CD4-positive, alpha-beta T cell (primary cell): ENCODE measurements at regions not wholly inside any gene's neighbourhood (a gene's known extent, or its start where the extent isn't known, plus 50 kb on each side); places are given as distances from the start of the nearest gene placed in this dataset.
A peak's percentile ranks its signal among the peaks of the same experiment; 100 is the strongest.

Source experiments
- ATAC-seq: fragments of 200-7000 bp; cut with Tn5 transposase; one replicate; pipeline ENCODE4 v1.10.0; 2022; ENCODE audit warnings: mild to moderate bottlenecking; ENCODE audit not compliant: poor library complexity
- CTCF ChIA-PET: fragments of 350-600 bp; sonication (Branson Sonifier 250); formaldehyde crosslinking; loops from one replicate; lab custom pipeline; 2021; ENCODE audit warnings: antibody characterized with exemption, inconsistent platforms; lab: Charles Lee
- POLR2A ChIA-PET: fragments of 350-600 bp; sonication (Branson Sonifier 250); formaldehyde crosslinking; loops from one replicate; lab custom pipeline; 2021; ENCODE audit warnings: antibody characterized with exemption, inconsistent platforms; lab: Charles Lee
- DNase-seq, 14 experiments: peaks; one replicate each; pipeline ENCODE4 v3.0.0-alpha.2; 2013 to 2020; ENCODE audit warnings: mixed read lengths in 2 of 14
- H3K27ac ChIP-seq, 2 donors: one replicate each; pipeline versions ENCODE4 v1.5.1 to v1.7.0; 2013; ENCODE audit warnings: low read length in 2 of 2, low read depth in 1 of 2, mild to moderate bottlenecking in 1 of 2
- H3K27me3 ChIP-seq, 2 experiments: 1 replicate in 1 of 2; 2 replicates in 1 of 2; pipeline versions ENCODE4 v1.6.1 to v1.7.0; 2013; ENCODE audit warnings: low read length in 2 of 2, control low read depth in 1 of 2, mild to moderate bottlenecking in 1 of 2, moderate library complexity in 1 of 2; ENCODE audit not compliant: insufficient read depth in 2 of 2, control insufficient read depth in 1 of 2
- H3K36me3 ChIP-seq: one replicate; pipeline ENCODE4 v1.6.1; 2013; ENCODE audit warnings: low read length, control low read depth; ENCODE audit not compliant: insufficient read depth
- H3K4me1 ChIP-seq: one replicate; pipeline ENCODE4 v1.6.1; 2013; ENCODE audit warnings: low read length, control low read depth; ENCODE audit not compliant: insufficient read depth
- H3K4me3 ChIP-seq: one replicate; pipeline ENCODE4 v1.5.1; 2013; ENCODE audit warnings: mild to moderate bottlenecking, low read length, moderate library complexity
- H3K9me3 ChIP-seq, 2 experiments: 1 replicate in 1 of 2; 2 replicates in 1 of 2; pipeline versions ENCODE4 v1.6.1 to v1.7.0; 2013; ENCODE audit warnings: low read length in 2 of 2, mild to moderate bottlenecking in 2 of 2, control low read depth in 1 of 2, moderate library complexity in 1 of 2; ENCODE audit not compliant: control insufficient read depth in 1 of 2, insufficient read depth in 1 of 2
- H3K27ac Mint-ChIP-seq: one replicate; pipeline ENCODE4 v1.8.0; 2020; ENCODE audit warnings: mixed read lengths
- H3K27me3 Mint-ChIP-seq: one replicate; pipeline ENCODE4 v1.8.0; 2021; ENCODE audit warnings: mixed read lengths
- H3K36me3 Mint-ChIP-seq: one replicate; pipeline ENCODE4 v1.8.0; 2021; ENCODE audit warnings: low read depth, mixed read lengths
- H3K4me1 Mint-ChIP-seq: one replicate; pipeline ENCODE4 v1.8.0; 2021; ENCODE audit warnings: low read depth, mixed read lengths
- H3K4me3 Mint-ChIP-seq: one replicate; pipeline ENCODE4 v1.8.0; 2020; ENCODE audit warnings: mild to moderate bottlenecking, mixed read lengths
- H3K9me3 Mint-ChIP-seq: one replicate; pipeline ENCODE4 v1.8.0; 2020; ENCODE audit warnings: mixed read lengths
- intact Hi-C, 2 experiments: fragments of 100-400 bp; cut with DNase I in 1 of 2; cut with micrococcal nuclease in 1 of 2; formaldehyde crosslinking; loops; one replicate each; pipeline versions ENCODE4 v1.15.1 to v1.9.0; 2023 to 2025; cut with DNase I, micrococcal nuclease
- TF ChIP-seq, protein P1 (sequence below): fragments of 200-600 bp; IDR thresholded peaks from one replicate; pipeline ENCODE4 v1.8.0; 2022; ENCODE audit warnings: antibody characterized with exemption, mild to moderate bottlenecking

DNA sequence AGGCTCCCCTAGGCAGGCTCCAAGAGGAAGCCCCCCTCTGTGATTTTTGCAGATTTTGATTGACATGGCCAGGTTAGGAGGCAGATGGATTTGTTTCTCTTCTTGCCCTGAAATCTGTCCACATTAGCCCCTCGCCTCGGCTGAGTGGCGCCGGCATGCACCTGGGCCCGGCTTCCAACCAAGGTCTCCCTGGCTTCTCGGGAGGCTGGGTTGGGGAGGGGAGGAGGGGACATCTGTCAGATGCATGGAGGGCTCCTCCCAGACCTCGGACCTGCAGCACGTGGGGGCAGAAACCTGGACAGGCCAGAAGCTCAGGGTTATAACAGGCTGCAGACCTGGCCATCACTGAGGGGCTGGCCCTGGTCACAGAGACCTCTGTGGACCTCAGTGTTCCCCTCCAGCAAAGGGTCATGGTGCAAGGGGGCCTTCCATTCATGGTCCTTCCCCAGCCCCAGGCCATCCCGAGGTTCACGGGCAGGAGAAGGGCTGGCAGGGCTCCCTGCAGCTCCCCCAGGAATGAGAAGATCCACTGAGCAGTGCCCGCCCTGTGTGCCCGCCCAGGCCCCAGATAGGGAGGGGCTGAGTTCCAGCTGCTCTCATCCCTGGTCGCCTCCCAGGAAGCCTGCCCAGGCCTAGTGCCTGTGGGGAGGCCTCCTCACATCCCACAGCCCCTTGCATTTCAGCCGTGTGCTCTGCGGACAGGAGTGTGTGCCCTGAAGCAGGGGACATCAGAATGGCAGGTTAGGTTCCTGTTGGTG lies 747.8 kb downstream of the BRD1 start:
- Histone ChIP-seq H3K36me3 (no peaks in the 10 kb centered on the region), H3K4me3 (no peak overlapping the region), H3K4me1 (no peaks in the 10 kb centered on the region), H3K27me3 (no peaks in the 10 kb centered on the region), H3K27ac (no peak overlapping the region), H3K9me3 (peaks cover 0 to 12% of the 10 kb centered on the region in 2 experiments)
- ChIA-PET POLR2A (no interaction called here), CTCF (no interaction called here)
- Mint-ChIP-seq H3K27ac (no peak overlapping the region), H3K4me3 (no peak overlapping the region), H3K4me1 (no peaks in the 10 kb centered on the region), H3K27me3 (peaks cover 8% of the 10 kb centered on the region), H3K9me3 (no peaks in the 10 kb centered on the region), H3K36me3 (no peaks in the 10 kb centered on the region)
- TF ChIP-seq, protein P1, sequence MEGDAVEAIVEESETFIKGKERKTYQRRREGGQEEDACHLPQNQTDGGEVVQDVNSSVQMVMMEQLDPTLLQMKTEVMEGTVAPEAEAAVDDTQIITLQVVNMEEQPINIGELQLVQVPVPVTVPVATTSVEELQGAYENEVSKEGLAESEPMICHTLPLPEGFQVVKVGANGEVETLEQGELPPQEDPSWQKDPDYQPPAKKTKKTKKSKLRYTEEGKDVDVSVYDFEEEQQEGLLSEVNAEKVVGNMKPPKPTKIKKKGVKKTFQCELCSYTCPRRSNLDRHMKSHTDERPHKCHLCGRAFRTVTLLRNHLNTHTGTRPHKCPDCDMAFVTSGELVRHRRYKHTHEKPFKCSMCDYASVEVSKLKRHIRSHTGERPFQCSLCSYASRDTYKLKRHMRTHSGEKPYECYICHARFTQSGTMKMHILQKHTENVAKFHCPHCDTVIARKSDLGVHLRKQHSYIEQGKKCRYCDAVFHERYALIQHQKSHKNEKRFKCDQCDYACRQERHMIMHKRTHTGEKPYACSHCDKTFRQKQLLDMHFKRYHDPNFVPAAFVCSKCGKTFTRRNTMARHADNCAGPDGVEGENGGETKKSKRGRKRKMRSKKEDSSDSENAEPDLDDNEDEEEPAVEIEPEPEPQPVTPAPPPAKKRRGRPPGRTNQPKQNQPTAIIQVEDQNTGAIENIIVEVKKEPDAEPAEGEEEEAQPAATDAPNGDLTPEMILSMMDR, result no peak
- DNase-seq (no peak), ATAC-seq (no peak)
- intact Hi-C loops, result no loop called here

- no peaks in the 10 kb centered on the region for H3K36me3 ChIP-seq
- peaks cover 0 to 11% of the 10 kb centered on the region in 2 experiments for H3K9me3 ChIP-seq
- H3K4me1 Mint-ChIP-seq, result no peaks in the 10 kb centered on the region
- ATAC-seq (no peak), DNase-seq (peak in 1 of 14 experiments; percentile 12)
- POLR2A ChIA-PET, result no interaction called here
- no peaks in the 10 kb centered on the region for H3K27me3 ChIP-seq
- H3K27ac ChIP-seq, result no peak overlapping the region
- no peak overlapping the region for H3K27ac Mint-ChIP-seq
- no peaks in the 10 kb centered on the region for H3K9me3 Mint-ChIP-seq
- CTCF ChIA-PET, result no interaction called here
- H3K4me3 ChIP-seq, result no peak overlapping the region
- intact Hi-C loops, result no loop called here
- TF ChIP-seq, protein P1, result no peak
- H3K4me3 Mint-ChIP-seq, result no peak overlapping the region
- no peaks in the 10 kb centered on the region for H3K4me1 ChIP-seq
- H3K27me3 Mint-ChIP-seq, result peaks cover 5% of the 10 kb centered on the region
- H3K36me3 Mint-ChIP-seq, result no peaks in the 10 kb centered on the region
These were observed 748.5 kb downstream of the BRD1 start for GRCh38 chr22:49079027-49079725.

GRCh38 chr22:49078076-49078710 lies 749.5 kb downstream of the BRD1 start:
- TF ChIP-seq, protein P1, result no peak
- no peak overlapping the region for H3K4me3 ChIP-seq
- peaks cover 0 to 10% of the 10 kb centered on the region in 2 experiments for H3K9me3 ChIP-seq
- POLR2A ChIA-PET, result no interaction called here
- Mint-ChIP-seq H3K4me1 (no peaks in the 10 kb centered on the region), H3K27me3 (peaks cover 1% of the 10 kb centered on the region), H3K36me3 (no peaks in the 10 kb centered on the region), H3K4me3 (no peak overlapping the region), H3K27ac (no peak overlapping the region), H3K9me3 (no peaks in the 10 kb centered on the region)
- DNase-seq, result peak in 1 of 14 experiments; percentile 22
- no peak for ATAC-seq
- intact Hi-C loops, result no loop called here
- H3K27me3 ChIP-seq, result no peaks in the 10 kb centered on the region
- H3K27ac ChIP-seq, result no peak overlapping the region
- H3K36me3 ChIP-seq, result no peaks in the 10 kb centered on the region
- CTCF ChIA-PET, result no interaction called here
- no peaks in the 10 kb centered on the region for H3K4me1 ChIP-seq
